Neural cell (in vitro differentiated cells): ENCODE measurements at regions not wholly inside any gene's neighbourhood (a gene's known extent, or its start where the extent isn't known, plus 50 kb on each side); places are given as distances from the start of the nearest gene placed in this dataset.

Experiments used
- CTCF ChIP-seq: fragments of 450-650 bp; IDR thresholded peaks from 2 replicates; pipeline ENCODE4 v1.5.1; 2014; ENCODE audit warnings: antibody characterized with exemption, mild to moderate bottlenecking, moderate library complexity; ENCODE audit not compliant: poor library complexity, severe bottlenecking
- EZH2 ChIP-seq: fragments of 200-600, 300-800 bp; shearing (Covaris generic), sonication (generic); IDR thresholded peaks from 2 replicates; pipeline ENCODE4 v1.6.1; 2014; ENCODE audit warnings: antibody characterized with exemption, low read length, borderline replicate concordance, mild to moderate bottlenecking; ENCODE audit not compliant: insufficient read depth, poor library complexity, severe bottlenecking
- RAD21 ChIP-seq: fragments of 450-650 bp; conservative IDR thresholded peaks from 2 replicates; pipeline ENCODE4 v1.6.1; 2014; ENCODE audit warnings: antibody characterized with exemption, mild to moderate bottlenecking, moderate library complexity
- SMC3 ChIP-seq: fragments of 450-650 bp; conservative IDR thresholded peaks from 2 replicates; pipeline ENCODE4 v1.6.1; 2014; ENCODE audit warnings: antibody characterized with exemption, mild to moderate bottlenecking, moderate library complexity; ENCODE audit not compliant: poor library complexity

- no peak for TF ChIP-seq CTCF
- TF ChIP-seq RAD21, result no peak
- TF ChIP-seq EZH2, result no peak
- no peak for TF ChIP-seq SMC3
Measured at GRCh38 chr7:69199041-69199440, 399.2 kb upstream of the AUTS2 start.
